ENCODE measurements at regions not wholly inside any gene's neighbourhood (a gene's known extent, or its start where the extent isn't known, plus 50 kb on each side); places are given as distances from the start of the nearest gene placed in this dataset.

DNA sequence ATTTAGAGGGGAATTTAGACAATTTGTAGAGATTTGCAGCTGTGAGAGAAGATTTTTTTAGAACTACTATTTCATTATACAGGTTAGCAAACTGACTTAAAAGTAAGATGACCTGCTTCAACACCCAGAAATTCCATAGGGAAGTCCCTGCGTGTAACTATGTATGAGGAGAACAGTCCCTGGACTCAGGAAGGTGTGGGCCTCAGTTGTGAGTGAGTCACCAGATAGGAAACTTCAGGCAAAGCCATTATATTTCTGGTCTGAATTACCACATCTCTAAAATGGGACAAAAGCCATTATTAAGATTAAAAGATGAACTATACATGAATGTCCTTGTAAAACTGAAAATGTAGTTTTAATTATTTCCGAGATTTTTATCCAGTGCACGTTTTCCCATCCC lies 488.3 kb upstream of the GOLIM4 start:
- no peak overlapping the region for H2BK15ac ChIP-seq (ENCODE audit: low read depth, low read length)
- TF ChIP-seq, protein P1, sequence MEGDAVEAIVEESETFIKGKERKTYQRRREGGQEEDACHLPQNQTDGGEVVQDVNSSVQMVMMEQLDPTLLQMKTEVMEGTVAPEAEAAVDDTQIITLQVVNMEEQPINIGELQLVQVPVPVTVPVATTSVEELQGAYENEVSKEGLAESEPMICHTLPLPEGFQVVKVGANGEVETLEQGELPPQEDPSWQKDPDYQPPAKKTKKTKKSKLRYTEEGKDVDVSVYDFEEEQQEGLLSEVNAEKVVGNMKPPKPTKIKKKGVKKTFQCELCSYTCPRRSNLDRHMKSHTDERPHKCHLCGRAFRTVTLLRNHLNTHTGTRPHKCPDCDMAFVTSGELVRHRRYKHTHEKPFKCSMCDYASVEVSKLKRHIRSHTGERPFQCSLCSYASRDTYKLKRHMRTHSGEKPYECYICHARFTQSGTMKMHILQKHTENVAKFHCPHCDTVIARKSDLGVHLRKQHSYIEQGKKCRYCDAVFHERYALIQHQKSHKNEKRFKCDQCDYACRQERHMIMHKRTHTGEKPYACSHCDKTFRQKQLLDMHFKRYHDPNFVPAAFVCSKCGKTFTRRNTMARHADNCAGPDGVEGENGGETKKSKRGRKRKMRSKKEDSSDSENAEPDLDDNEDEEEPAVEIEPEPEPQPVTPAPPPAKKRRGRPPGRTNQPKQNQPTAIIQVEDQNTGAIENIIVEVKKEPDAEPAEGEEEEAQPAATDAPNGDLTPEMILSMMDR (conservative IDR thresholded peaks at IDR 0.05; ENCODE audit: low read depth, low read length): no peak
- TF ChIP-seq MAZ (IDR thresholded peaks at IDR 0.05; ENCODE audit: borderline replicate concordance, low read depth, low read length): no peak
- no peak for TF ChIP-seq BHLHE40 (IDR thresholded peaks at IDR 0.05; ENCODE audit: low read depth, low read length)
- no peak for TF ChIP-seq RAD21 (IDR thresholded peaks at IDR 0.05; ENCODE audit: low read length)
- TF ChIP-seq CHD1 (IDR thresholded peaks at IDR 0.05; ENCODE audit: low read depth, low read length): no peak
- TF ChIP-seq FOS (IDR thresholded peaks at IDR 0.05; ENCODE audit: low read depth, low read length): no peak
- TF ChIP-seq RFX5 (IDR thresholded peaks at IDR 0.05; ENCODE audit: low read depth, low read length): no peak
- TF ChIP-seq, protein P2, sequence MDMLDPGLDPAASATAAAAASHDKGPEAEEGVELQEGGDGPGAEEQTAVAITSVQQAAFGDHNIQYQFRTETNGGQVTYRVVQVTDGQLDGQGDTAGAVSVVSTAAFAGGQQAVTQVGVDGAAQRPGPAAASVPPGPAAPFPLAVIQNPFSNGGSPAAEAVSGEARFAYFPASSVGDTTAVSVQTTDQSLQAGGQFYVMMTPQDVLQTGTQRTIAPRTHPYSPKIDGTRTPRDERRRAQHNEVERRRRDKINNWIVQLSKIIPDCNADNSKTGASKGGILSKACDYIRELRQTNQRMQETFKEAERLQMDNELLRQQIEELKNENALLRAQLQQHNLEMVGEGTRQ (IDR thresholded peaks at IDR 0.05; ENCODE audit: low read depth, low read length): no peak
- TF ChIP-seq CEBPB (IDR thresholded peaks at IDR 0.05; ENCODE audit: low read depth, low read length): no peak
- TF ChIP-seq POLR2A (IDR thresholded peaks at IDR 0.05; ENCODE audit: low read depth, low read length): no peak
- no peak for TF ChIP-seq NFE2L2 (IDR thresholded peaks at IDR 0.05; ENCODE audit: low read depth, low read length)
- TF ChIP-seq SMC3 (IDR thresholded peaks at IDR 0.05; ENCODE audit: low read depth, low read length): no peak
- TF ChIP-seq RCOR1 (IDR thresholded peaks at IDR 0.05; ENCODE audit: insufficient replicate concordance, low read length): no peak
- no peak for TF ChIP-seq MXI1 (IDR thresholded peaks at IDR 0.05; ENCODE audit: borderline replicate concordance, low read depth, low read length)
- TF ChIP-seq MAFK (IDR thresholded peaks at IDR 0.05; ENCODE audit: low read depth, low read length): no peak
- H3K27me3 ChIP-seq (ENCODE audit: control insufficient read depth, insufficient read depth, low read length): no peaks in the 10 kb centered on the region
- H4K20me1 ChIP-seq (ENCODE audit: insufficient read depth, low read length): no peaks in the 10 kb centered on the region
- no peaks in the 10 kb centered on the region for H3K79me1 ChIP-seq (ENCODE audit: low read depth in 1 of 2, low read length in 2 of 2)
- intact Hi-C loops (cut with micrococcal nuclease): no loop called here
- in situ Hi-C loops (cut with MboI; ENCODE audit: low sequenced_read_pairs): no loop called here
- no peak overlapping the region for H3K4ac ChIP-seq (ENCODE audit: low read depth, low read length)
- no peak overlapping the region for H4K91ac ChIP-seq (ENCODE audit: insufficient read depth, low read depth, low read length)
- no peak overlapping the region for H3K18ac ChIP-seq (ENCODE audit: low read depth, low read length)
- ChIA-PET POLR2A (ENCODE audit: unreplicated experiment) (no interaction called here), CTCF (no interaction called here)
- no peak overlapping the region for H2AFZ ChIP-seq (replicated peaks; ENCODE audit: low read length, poor library complexity)
- H3K4me3 ChIP-seq (ENCODE audit: insufficient read depth, low read depth, low read length): no peak overlapping the region
- H3K14ac ChIP-seq (replicated peaks; ENCODE audit: low read depth, low read length): no peak overlapping the region
- DNase-seq (peak; percentile 1), ATAC-seq (ENCODE audit: low read depth) (no peak)
- H3K36me3 ChIP-seq (ENCODE audit: control insufficient read depth, insufficient read depth, low read length): no peaks in the 10 kb centered on the region
- no peak overlapping the region for H2BK5ac ChIP-seq (ENCODE audit: low read depth, low read length, poor library complexity, severe bottlenecking)
- WGBS, 2 experiments (ENCODE audit: extremely low coverage in 2 of 2, insufficient read length in 1 of 2): no CpG with 5 or more reads among the region's 3 CpGs
- H2BK120ac ChIP-seq (ENCODE audit: low read depth, low read length): no peak overlapping the region
- no peak overlapping the region for H3K4me2 ChIP-seq (ENCODE audit: low read depth, low read length)
- dilution Hi-C loops (cut with HindIII; ENCODE audit: low sequenced_read_pairs, unreplicated experiment): no loop called here
- no peaks in the 10 kb centered on the region for H3K9me3 ChIP-seq (ENCODE audit: control insufficient read depth, insufficient read depth, low read length)
- no peaks in the 10 kb centered on the region for H3K9me1 ChIP-seq (ENCODE audit: insufficient read depth, low read length)
- no peak overlapping the region for H2AK5ac ChIP-seq (ENCODE audit: low read depth, low read length)
- H3K27ac ChIP-seq (ENCODE audit: insufficient read depth, low read length): no peak overlapping the region
- H4K5ac ChIP-seq (ENCODE audit: low read depth, low read length): no peak overlapping the region
- H3K23ac ChIP-seq (ENCODE audit: low read depth, low read length): no peak overlapping the region
- H2BK20ac ChIP-seq (ENCODE audit: low read depth, low read length): no peak overlapping the region
- no peak overlapping the region for H3K56ac ChIP-seq (ENCODE audit: extremely low read depth, insufficient read depth, low read length)
- no peak overlapping the region for H4K8ac ChIP-seq (ENCODE audit: low read depth in 2 of 2, low read length in 2 of 2)
- no TSS peak for BruUV-seq (replicated peaks)
- no peaks in the 10 kb centered on the region for H3K4me1 ChIP-seq (ENCODE audit: control insufficient read depth, insufficient read depth, low read length)
- H3K9ac ChIP-seq (ENCODE audit: low read depth, low read length): no peak overlapping the region
- H2AK9ac ChIP-seq (replicated peaks; ENCODE audit: low read depth, low read length, poor library complexity): no peak overlapping the region
